HG03097 (cell line): ENCODE measurements at regions not wholly inside any gene's neighbourhood (a gene's known extent, or its start where the extent isn't known, plus 50 kb on each side); places are given as distances from the start of the nearest gene placed in this dataset.
"Not testable (repeated sequence)": the region's sequence is repeated elsewhere in the genome, so short reads cannot be mapped to it uniquely, and the experiment has no call there.

ENCODE experiments used
- ATAC-seq: cut with Tn5 transposase; IDR thresholded peaks from one replicate; pipeline ENCODE4 v1.9.1; 2021; ENCODE audit not compliant: unreplicated experiment, low FRiP score

DNA sequence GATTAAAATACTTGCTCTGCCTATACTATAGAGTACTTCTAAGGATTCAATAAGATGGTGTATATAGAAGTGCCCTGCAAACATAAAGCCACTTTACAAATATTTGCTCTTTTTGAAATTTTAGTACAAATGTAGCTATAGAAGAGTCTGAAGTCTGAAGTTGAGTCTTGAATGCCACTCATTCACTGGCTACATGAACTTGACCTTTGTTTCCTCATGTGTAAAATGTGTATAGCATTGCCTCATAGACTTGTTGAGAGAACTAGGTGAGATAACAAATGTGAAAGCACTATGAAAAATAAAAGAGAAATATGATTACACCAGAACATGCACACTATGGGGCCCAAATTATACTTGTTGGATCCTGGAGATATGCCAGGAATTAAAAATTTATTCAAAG, 244.7 kb downstream of the SEC61B start:
- no peak for ATAC-seq

- ATAC-seq, result no peak
These were observed 249.0 kb downstream of the SEC61B start for GRCh38 chr9:99471033-99471432.

- no peak for ATAC-seq
These were observed 250.3 kb downstream of the SEC61B start for GRCh38 chr9:99472240-99472915.

GRCh38 chr9:99472916-99473245, 250.8 kb downstream of the SEC61B start:
- no peak for ATAC-seq

- no peak for ATAC-seq
These were observed 252.1 kb downstream of the SEC61B start for GRCh38 chr9:99474186-99474585.

- no peak for ATAC-seq
These were observed 253.5 kb downstream of the SEC61B start for GRCh38 chr9:99475401-99476065.

- no peak for ATAC-seq
These were observed 256.5 kb downstream of the SEC61B start for GRCh38 chr9:99478469-99479027.

DNA sequence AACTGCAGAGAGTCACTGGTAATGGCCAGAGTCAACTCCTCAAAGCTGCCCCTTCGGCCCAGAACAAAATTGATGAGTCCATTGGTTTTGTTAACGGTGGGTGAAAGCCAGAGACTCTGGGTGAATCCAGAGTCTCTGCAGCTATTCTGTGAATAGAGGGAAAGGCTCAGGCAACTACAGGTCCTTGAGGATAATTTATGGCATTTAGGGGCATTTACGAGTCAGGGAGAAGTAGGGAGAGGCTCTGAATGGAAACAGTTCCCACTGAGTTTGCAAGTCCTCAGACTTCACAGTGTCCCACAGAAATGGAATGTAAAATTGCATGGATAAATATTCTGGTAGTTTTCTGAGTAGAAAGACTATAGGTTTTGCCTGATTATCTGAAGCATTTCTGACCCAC, 257.8 kb downstream of the SEC61B start:
- ATAC-seq, result no peak

- no peak for ATAC-seq
These were observed 263.4 kb downstream of the SEC61B start for GRCh38 chr9:99485459-99485858.

GRCh38 chr9:99486684-99487083, 264.6 kb downstream of the SEC61B start:
- no peak for ATAC-seq

- ATAC-seq, result no peak
These were observed 266.3 kb downstream of the SEC61B start for GRCh38 chr9:99488131-99489059.

- ATAC-seq, result no peak
These were observed 267.0 kb downstream of the SEC61B start for GRCh38 chr9:99489060-99489413.

- ATAC-seq, result no peak
These were observed 268.6 kb downstream of the SEC61B start for GRCh38 chr9:99490729-99491128.

DNA sequence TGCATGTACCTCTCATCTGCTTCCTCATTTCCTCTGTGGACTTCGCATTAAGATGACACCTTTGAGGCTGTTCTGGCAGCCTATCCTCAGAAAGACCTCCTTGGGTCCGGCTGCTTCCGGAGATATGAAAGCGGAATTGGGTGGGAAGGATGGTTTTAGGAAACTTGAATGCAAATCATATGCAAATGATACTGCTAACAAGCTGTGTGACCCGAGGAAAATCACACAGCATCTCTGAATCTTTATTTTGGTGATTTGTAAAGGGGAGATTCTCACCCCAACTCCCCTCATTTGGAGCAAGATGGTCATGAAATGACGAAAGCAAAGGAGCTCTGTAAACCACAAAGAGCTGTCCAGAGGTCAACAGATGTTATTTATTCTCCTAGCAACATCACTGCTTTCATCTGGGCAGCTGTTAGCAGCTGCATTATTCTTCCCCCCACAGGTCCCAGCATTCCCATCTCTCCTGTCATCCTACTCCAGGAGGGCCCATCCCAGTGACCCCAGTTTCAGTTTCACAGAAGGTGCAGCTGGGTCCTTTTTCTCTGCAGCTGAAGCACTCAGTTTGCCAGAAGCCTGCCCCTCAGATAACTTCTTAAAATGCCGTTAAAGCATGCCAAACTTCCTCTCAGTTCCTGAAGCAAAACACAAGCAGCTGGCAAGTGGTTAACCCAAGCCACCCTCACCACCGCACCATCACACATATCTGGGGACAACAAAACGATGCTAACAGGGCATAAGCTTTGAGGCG, 269.5 kb downstream of the SEC61B start:
- peak; percentile 55 for ATAC-seq

GRCh38 chr9:99497641-99498040, 275.6 kb downstream of the SEC61B start:
- no peak for ATAC-seq

GRCh38 chr9:99498979-99499378, 276.9 kb downstream of the SEC61B start:
- ATAC-seq, result not testable (repeated sequence)

DNA sequence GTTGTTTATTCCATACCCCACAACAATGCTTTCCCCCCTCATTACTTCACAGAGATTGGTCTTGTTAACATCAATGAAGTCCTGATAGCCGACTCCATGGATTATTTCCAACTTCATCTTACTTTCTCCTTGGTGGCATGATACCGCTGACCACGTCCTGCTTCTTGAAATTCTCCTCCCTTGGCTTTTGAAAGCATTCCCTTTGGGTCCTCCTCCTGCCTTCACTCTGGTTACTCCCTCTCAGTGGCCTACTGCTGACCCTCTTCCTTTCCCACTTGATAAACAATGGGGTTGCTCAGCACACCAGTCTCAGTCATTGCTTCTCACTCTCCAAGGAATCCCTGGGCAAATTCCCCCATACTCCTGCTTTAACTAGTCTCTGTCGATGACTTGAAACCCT, 283.9 kb downstream of the SEC61B start:
- ATAC-seq, result no peak

DNA sequence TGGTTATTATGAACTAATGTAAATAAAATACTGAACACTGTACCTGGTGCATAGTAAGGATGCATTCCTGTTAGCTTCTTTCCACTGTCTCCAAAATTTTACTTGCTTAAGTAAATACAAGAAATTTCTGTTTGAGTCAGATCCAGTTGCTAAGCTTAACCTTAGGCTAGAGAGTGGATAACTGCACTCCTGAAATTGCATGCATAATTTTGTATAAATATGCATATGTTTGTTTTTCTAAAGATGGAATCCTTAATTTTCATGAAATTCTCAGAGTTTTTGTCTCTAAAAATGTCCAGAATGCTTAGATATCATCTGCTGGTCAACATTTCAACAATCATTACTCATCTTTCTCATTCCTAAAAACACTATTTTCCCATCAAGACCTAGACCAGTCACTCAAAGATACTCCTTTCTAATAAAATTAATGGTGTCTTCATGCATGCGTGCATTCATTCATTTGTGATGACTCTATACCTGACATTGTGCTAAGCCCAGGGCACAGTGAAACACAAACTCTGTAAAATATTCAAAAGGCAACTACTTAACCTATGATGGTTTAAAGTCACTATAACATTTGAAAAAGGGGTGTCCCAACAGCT, 284.8 kb downstream of the SEC61B start:
- no peak for ATAC-seq

DNA sequence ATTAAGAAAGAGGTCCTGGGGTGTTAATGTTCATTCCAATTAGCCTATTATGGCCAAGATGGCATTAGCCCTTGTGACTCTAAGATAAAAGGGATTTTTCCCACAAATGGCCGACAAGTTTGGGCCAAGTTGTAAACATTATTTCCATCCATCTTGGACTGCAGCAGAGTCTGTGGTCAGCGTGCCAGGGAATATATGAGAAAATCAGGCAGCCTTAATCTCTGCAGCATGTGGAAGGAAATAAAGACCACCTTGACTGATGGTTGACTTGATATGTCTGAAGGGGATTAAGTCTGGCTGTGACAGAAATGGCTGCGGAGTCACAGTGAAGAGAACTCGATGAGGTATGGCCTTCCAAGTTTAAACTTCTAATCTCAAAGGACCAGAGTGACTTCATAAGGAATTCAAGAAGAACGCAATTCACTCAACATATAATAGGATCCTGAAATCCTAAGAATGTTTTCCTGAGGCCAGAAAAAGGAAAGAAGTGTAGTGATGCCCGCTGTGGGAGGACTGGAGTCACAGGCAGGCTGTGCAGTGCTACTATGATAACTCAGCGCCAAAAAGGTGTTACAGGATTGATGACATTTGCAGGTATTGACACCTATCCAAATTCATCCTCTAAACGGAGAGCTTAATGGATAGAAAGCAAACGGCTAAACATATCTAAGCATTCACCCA, 287.1 kb downstream of the SEC61B start:
- ATAC-seq, result no peak
